SJSA1 (cell line): ENCODE measurements at regions not wholly inside any gene's neighbourhood (a gene's known extent, or its start where the extent isn't known, plus 50 kb on each side); places are given as distances from the start of the nearest gene placed in this dataset.

Experiments used
- DNase-seq, 2 experiments: peaks; one replicate each; pipeline ENCODE4 v3.0.0-alpha.2; 2015 to 2020; ENCODE audit warnings: low spot score in 2 of 2, low read depth in 1 of 2
- H3K27ac ChIP-seq: fragments of 250-450 bp; sonication (Bioruptor Pico); 2 replicates; pipeline ENCODE4 v1.5.1; 2020; ENCODE audit warnings: mild to moderate bottlenecking, moderate library complexity
- H3K27me3 ChIP-seq: fragments of 250-450 bp; sonication (Bioruptor Pico); replicated peaks from 2 replicates; pipeline ENCODE4 v1.5.1; 2020; ENCODE audit warnings: mild to moderate bottlenecking, moderate library complexity
- H3K36me3 ChIP-seq: fragments of 250-450 bp; sonication (Bioruptor Pico); 2 replicates; pipeline ENCODE4 v1.5.1; 2020; ENCODE audit warnings: mild to moderate bottlenecking
- H3K4me1 ChIP-seq: fragments of 250-450 bp; sonication (Bioruptor Pico); replicated peaks from 2 replicates; pipeline ENCODE4 v1.6.1; 2021; ENCODE audit warnings: mild to moderate bottlenecking
- H3K4me3 ChIP-seq: fragments of 250-450 bp; sonication (Bioruptor Pico); 2 replicates; pipeline ENCODE4 v1.5.1; 2020; ENCODE audit warnings: mild to moderate bottlenecking
- H3K9me3 ChIP-seq: fragments of 250-450 bp; sonication (Bioruptor Pico); replicated peaks from 2 replicates; pipeline ENCODE4 v1.5.1; 2020; ENCODE audit warnings: mild to moderate bottlenecking

DNA sequence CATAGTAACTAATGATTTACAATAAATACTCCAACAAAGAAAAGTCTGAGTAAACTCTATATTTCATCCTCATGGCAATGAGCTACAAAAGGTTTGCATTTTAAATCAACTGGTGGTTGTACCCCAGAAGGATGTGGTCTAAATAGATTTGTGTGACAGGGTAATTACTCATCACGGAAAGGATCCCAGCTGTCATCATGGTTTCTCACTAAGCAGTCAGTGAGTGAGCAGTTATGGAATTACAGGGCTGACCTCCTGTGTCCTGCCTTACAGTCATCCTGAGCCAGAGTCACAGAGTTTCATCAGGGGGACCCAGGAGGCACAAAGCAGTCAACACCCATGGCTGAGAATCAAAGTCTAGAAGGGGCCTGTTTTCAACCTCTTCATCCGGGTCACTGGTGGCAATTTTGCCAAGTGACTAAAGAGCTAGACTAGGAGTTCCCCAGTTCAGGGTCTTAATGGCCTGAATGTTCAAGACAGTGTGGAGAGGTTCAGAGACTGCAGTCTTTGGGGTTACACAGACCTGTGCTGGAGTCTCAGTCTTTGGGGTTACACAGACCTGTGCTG, 210.7 kb upstream of the SLC24A2 start:
- H3K4me1 ChIP-seq: peaks cover 33% of the 10 kb centered on the region
- no peak overlapping the region for H3K4me3 ChIP-seq
- H3K9me3 ChIP-seq: no peaks in the 10 kb centered on the region
- no peaks in the 10 kb centered on the region for H3K36me3 ChIP-seq
- no peaks in the 10 kb centered on the region for H3K27me3 ChIP-seq
- peak; percentile 60 to 64 for DNase-seq
- H3K27ac ChIP-seq: peak overlapping the region; percentile 74

DNA sequence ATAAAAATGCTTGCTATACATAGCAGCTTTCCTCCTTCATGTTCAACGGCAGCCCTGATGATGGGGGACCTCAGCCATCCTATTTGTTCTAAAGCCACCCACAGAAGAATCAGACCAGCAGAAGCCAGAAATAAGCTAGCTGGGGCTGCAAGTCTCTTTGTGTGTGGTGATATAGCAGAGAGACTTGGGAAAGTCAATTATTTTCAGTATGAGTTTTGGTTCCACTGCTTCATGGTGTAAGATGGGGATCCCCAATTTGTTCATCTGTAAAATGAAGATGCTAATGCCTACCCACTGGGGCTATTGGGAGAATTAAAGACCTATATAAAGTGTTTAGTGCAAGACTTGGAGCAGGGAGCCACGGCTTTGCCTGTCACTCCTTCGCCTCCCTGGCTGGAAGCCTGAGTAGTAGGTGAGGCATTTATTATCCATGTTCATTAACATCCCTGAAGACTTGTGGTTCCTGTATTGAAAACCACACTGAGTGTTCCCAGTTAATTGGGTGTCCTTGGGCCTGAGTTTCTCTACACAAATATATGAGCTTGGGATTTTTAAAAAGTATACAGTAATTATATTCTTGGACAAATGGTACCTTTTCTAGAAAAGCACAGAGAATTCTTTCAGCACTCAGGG, 210.1 kb upstream of the SLC24A2 start:
- Histone ChIP-seq H3K27me3 (no peaks in the 10 kb centered on the region), H3K4me3 (no peak overlapping the region), H3K36me3 (no peaks in the 10 kb centered on the region), H3K27ac (peak overlapping the region; percentile 74), H3K4me1 (peaks cover 37% of the 10 kb centered on the region), H3K9me3 (no peaks in the 10 kb centered on the region)
- DNase-seq: no peak

DNA sequence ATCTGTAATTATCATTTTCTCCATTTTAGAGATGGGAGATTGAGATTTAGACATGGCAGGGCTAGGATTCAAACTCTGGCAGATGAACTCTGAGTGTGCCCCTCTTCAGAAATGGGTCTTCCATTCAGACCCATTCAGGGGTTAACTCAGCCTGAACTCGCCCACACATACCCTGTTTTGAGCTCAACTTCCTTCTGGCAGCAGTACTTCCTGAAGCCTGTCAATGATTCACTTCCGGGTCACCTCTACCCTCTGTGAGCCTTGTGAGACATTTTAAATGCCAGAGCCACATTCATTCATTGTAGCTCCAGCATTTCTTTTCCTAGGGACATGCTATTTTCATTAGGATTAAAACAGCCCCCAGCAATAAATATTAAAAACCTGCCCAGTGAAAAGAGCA, 209.3 kb upstream of the SLC24A2 start:
- H3K27me3 ChIP-seq: no peaks in the 10 kb centered on the region
- H3K4me3 ChIP-seq: no peak overlapping the region
- H3K4me1 ChIP-seq: peaks cover 38% of the 10 kb centered on the region
- DNase-seq: no peak
- H3K27ac ChIP-seq: peak overlapping the region; percentile 74
- no peaks in the 10 kb centered on the region for H3K9me3 ChIP-seq
- no peaks in the 10 kb centered on the region for H3K36me3 ChIP-seq

DNA sequence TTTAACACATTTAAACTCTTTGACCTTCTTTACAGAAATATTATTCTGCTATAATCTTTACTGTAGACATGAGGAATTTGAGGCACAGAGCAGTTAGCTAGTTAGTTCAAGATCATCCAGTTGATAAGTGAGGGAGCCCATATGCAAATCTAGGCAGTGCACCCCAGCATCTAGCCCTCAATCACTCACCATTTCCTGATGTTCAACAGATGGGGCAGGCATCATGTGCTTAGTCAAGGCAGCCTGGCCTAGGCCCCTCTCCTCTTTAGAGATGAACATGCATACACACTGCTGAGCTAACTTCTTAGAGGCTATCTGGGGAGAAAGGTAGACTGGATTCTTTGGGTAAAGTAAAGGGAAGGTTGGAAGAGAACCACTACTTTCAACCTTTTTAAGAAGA, 206.8 kb upstream of the SLC24A2 start:
- peaks cover 32% of the 10 kb centered on the region for H3K4me1 ChIP-seq

DNA sequence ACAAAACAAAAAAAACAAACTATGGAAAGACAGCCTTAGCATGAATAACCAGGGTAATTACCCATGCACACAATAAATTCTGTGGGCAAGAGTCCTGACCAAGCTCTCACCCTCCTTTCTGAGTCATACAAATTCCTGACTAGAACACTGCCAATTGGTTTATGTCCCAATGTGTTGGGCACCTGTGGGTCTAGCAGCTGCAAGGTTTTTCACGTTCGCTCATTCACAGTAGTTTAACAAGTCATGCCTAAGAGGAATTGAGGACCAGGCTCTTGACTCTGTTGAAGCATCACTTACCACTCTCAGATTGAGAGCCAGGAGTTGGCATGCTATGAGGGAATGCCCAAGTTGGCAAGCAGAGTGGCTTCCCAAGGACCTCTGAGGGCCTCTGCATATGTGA, 205.5 kb upstream of the SLC24A2 start:
- H3K9me3 ChIP-seq: no peaks in the 10 kb centered on the region
- DNase-seq: peak in 1 of 2 experiments; percentile 16
- peaks cover 19% of the 10 kb centered on the region for H3K4me1 ChIP-seq
- no peak overlapping the region for H3K4me3 ChIP-seq
- no peaks in the 10 kb centered on the region for H3K36me3 ChIP-seq
- H3K27me3 ChIP-seq: no peaks in the 10 kb centered on the region
- H3K27ac ChIP-seq: no peak overlapping the region

More for the DNA sequence above, 206.8 kb upstream of the SLC24A2 start:
- H3K9me3 ChIP-seq: no peaks in the 10 kb centered on the region
- no peaks in the 10 kb centered on the region for H3K36me3 ChIP-seq
- no peak overlapping the region for H3K4me3 ChIP-seq
- no peaks in the 10 kb centered on the region for H3K27me3 ChIP-seq
- H3K27ac ChIP-seq: no peak overlapping the region
- DNase-seq: no peak

DNA sequence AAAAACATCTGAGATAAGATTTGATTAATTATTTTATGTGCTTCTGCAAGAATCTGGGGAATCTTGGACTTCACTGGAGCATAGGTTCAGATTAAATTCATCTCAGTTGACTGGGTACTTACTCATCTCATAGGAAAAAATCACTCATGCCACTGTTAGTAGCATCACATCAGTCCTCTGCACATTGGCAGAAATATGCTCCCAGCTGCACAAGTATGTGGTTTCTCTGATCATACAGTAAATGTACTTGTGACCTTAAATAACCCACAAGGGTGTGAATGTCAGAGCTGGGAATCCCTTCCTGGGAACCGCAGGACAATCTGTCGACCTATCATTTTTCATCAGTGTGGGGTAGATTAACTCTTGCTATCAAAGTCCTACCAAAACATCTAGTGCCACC, 203.7 kb upstream of the SLC24A2 start:
- no peak overlapping the region for H3K27ac ChIP-seq
- H3K4me3 ChIP-seq: no peak overlapping the region
- 0 out of 2 replicates have a peak, but pooled peaks cover 5% of the 10 kb centered on the region for H3K4me1 ChIP-seq
- H3K36me3 ChIP-seq: no peaks in the 10 kb centered on the region
- no peak for DNase-seq
- no peaks in the 10 kb centered on the region for H3K27me3 ChIP-seq
- H3K9me3 ChIP-seq: no peaks in the 10 kb centered on the region

DNA sequence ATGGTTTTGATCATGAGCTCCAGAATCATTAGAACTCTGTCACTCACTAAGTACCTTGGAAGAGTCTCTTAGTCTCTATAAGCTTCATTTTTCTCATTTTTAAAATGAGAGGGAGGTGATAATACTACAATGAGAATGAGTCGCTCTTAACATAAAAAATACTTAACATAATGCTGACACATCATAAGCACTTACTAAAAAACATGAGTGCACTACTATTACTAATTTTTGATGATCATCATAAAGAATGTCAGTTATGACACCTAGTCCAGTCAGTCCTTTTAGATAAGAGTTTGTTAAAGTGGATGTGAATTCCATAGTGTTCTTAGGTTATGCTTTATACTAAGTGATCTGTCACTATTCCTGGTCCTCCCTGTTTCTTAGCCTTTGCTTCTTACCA, 200.4 kb upstream of the SLC24A2 start:
- H3K4me1 ChIP-seq: 0 out of 2 replicates have a peak, but pooled peaks cover 4% of the 10 kb centered on the region
- DNase-seq: no peak
- no peaks in the 10 kb centered on the region for H3K9me3 ChIP-seq
- H3K27ac ChIP-seq: no peak overlapping the region
- no peak overlapping the region for H3K4me3 ChIP-seq
- no peaks in the 10 kb centered on the region for H3K36me3 ChIP-seq
- no peaks in the 10 kb centered on the region for H3K27me3 ChIP-seq

DNA sequence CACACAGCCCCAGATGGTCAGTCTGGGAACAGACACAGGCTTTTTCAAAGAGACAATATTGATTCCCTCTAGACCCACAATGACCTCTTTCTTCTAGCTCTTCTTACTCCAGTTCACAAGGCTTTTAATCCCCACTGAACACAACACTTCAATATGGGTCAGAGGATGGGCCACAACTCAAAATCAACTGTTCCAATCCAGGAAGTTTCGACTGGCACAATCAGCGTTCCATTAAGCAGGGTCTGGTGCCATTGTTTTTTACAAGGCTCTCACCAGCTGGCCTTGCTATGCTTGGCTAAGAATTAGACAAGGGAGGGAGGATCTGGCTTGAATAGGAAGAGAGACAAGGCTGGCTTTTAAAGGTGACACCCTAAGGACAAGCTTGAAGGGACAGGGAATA, 199.4 kb upstream of the SLC24A2 start:
- Histone ChIP-seq H3K27me3 (no peaks in the 10 kb centered on the region), H3K9me3 (no peaks in the 10 kb centered on the region), H3K4me1 (no peaks in the 10 kb centered on the region), H3K27ac (no peak overlapping the region), H3K4me3 (no peak overlapping the region), H3K36me3 (no peaks in the 10 kb centered on the region)
- no peak for DNase-seq

DNA sequence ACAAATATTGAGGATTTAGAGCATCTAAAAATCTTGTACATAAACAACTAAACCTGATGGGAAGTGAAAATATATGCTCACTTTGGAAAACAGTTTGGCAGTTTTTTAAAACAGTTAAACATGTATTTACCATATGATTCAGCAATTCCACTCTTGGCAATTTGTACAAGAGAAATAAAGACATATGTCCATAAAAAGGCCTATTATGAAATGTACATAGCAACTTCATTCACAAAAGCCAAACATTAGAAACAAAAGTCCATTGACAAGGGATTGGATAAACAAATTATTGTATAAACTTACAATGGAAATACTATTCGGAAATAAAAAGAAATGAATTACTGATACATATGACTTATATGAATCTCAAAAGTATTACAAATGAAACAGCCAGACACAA, 196.2 kb upstream of the SLC24A2 start:
- DNase-seq: no peak
- Histone ChIP-seq H3K9me3 (no peaks in the 10 kb centered on the region), H3K27me3 (no peaks in the 10 kb centered on the region), H3K4me1 (no peaks in the 10 kb centered on the region), H3K4me3 (no peak overlapping the region), H3K36me3 (no peaks in the 10 kb centered on the region), H3K27ac (no peak overlapping the region)

DNA sequence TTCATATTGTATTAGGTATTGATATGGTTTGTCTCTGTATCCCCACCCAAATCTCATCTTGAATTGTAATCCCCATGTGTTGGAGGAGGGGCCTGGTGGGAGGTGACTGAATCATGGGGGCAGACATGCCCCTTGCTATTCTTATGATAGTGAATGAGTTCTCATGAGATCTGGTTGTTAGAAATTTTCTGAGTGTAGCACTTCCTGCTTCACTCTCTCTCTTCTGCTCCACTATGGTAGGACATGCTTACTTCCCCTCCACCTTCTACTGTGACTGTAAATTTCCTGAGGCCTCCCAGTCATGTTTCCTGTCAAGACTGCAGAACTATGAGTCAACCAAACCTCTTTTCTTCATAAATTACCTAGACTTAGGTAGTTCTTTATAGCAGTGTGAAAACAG, 187.4 kb upstream of the SLC24A2 start:
- no peak overlapping the region for H3K4me3 ChIP-seq
- H3K36me3 ChIP-seq: no peaks in the 10 kb centered on the region
- H3K4me1 ChIP-seq: no peaks in the 10 kb centered on the region
- no peak for DNase-seq
- H3K27me3 ChIP-seq: no peaks in the 10 kb centered on the region
- H3K9me3 ChIP-seq: no peaks in the 10 kb centered on the region
- H3K27ac ChIP-seq: no peak overlapping the region

DNA sequence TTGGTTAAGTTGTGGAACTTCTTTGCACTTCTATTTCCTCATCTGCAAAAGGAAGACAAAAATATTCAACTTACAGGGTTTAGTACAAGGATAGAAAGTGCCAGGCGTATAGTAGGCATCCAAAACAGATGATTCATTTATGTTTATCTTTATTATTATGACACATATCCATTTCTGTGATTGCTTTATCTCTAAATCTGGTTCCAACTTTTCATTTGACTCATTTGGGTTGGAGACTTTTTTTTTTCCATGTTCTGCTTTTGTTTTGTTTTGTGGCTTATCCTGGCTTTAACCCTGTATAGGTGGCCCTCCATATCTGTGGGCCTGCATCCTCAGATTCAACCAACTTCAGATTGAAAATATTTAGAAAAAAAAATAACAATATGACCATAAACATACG, 186.7 kb upstream of the SLC24A2 start:
- H3K27ac ChIP-seq: no peak overlapping the region
- no peaks in the 10 kb centered on the region for H3K27me3 ChIP-seq
- H3K4me3 ChIP-seq: no peak overlapping the region
- no peaks in the 10 kb centered on the region for H3K9me3 ChIP-seq
- H3K4me1 ChIP-seq: no peaks in the 10 kb centered on the region
- DNase-seq: no peak
- no peaks in the 10 kb centered on the region for H3K36me3 ChIP-seq

DNA sequence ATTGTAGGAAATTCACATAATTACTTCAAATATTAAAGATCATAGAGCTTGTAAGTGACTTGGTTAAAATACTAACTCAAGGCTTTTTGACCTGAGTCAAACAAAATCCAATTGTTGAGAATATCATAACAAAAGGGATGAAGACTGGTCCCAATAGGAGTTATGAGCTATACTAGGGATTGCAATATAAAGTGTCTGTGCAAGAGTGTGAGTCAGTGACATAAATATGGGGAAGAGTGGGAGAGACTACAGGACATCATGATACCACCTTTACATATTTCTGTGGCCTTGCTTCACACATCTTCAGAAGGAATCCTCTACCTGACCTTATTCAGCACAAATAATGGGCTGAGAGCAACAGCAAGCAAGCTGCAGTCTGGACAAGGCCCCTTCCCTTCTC, 180.9 kb upstream of the SLC24A2 start:
- Histone ChIP-seq H3K4me1 (peaks cover 22% of the 10 kb centered on the region), H3K27ac (peak overlapping the region; percentile 62), H3K4me3 (no peak overlapping the region), H3K9me3 (no peaks in the 10 kb centered on the region), H3K27me3 (no peaks in the 10 kb centered on the region), H3K36me3 (no peaks in the 10 kb centered on the region)
- DNase-seq: no peak

DNA sequence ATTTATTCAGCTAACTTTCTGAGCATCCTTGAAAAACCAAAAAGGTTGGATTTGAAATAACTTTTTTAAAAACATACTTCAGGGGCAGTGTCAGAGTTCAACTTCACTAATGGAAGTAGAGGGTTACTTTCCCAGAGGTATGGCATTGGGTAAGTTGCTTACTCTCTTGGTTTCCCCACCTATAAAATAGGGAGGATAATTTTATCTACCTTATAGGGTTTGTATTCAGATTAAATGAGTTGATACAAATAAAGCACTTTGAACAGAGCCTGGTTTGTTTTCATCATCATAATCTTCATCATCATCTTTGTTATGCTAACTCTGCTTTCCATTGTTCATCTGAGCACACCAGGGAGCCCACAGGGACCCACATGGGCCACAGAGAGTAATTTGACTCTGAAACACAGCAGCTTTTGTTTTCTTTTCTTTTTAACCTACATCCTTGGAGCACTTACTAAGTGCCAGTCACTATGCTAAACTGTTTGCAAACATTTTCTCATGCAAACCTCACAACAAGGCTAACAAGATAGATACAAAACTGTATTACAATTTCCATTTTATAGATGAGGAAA, 179.1 kb upstream of the SLC24A2 start:
- Histone ChIP-seq H3K9me3 (no peaks in the 10 kb centered on the region), H3K36me3 (no peaks in the 10 kb centered on the region), H3K4me3 (no peak overlapping the region), H3K27ac (peak overlapping the region; percentile 62), H3K27me3 (no peaks in the 10 kb centered on the region), H3K4me1 (peaks cover 22% of the 10 kb centered on the region)
- peak in 1 of 2 experiments; percentile 26 for DNase-seq

DNA sequence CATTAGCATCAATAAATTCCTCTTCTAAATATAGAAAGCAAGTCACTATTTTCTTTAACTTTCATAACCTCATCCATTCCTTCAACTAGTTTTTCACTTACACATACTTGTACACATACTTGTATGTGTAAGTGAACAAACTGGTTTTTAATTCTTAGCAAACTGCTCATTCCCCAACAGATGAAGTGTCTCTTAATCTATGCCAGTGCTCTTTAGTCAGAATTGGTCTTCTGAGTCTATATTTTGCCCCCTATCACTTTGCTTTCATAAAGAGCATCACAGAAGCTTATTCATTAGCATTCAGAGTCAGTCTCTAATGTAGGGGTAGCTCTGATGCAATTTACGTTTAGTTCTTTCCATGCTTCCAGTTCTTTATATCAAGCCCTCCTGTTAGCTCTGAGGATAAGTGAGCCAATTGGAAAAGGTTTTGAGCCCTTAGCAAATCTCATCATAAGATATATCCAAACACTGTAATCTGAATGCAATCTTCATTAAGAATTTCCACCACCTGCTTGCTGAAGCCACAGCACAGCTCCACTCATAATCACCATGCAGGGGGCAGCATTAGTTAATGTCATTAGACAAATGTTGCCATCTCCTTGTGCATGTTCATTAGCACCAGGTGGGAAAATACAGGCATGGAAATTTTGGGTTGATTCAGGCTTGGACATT, 178.5 kb upstream of the SLC24A2 start:
- no peaks in the 10 kb centered on the region for H3K36me3 ChIP-seq
- no peaks in the 10 kb centered on the region for H3K9me3 ChIP-seq
- peaks cover 22% of the 10 kb centered on the region for H3K4me1 ChIP-seq
- no peak overlapping the region for H3K27ac ChIP-seq
- no peak for DNase-seq
- H3K4me3 ChIP-seq: no peak overlapping the region
- no peaks in the 10 kb centered on the region for H3K27me3 ChIP-seq
